ENCODE measurements at regions not wholly inside any gene's neighbourhood (a gene's known extent, or its start where the extent isn't known, plus 50 kb on each side); places are given as distances from the start of the nearest gene placed in this dataset.

GRCh38 chr16:51510416-51510815 is 359.3 kb upstream of the SALL1 start:
- no peak for TF ChIP-seq EZH2 (IDR thresholded peaks at IDR 0.05)
- no peak for TF ChIP-seq POLR2AphosphoS5 (IDR thresholded peaks at IDR 0.05; ENCODE audit: borderline replicate concordance, low read depth, low read length)
- TF ChIP-seq FOXP2 (optimal IDR thresholded peaks at IDR 0.05; ENCODE audit: control extremely low read depth, extremely low read length, insufficient read depth): no peak

Data from SK-N-MC (cell line).